Motor neuron (in vitro differentiated cells): ENCODE measurements at regions not wholly inside any gene's neighbourhood (a gene's known extent, or its start where the extent isn't known, plus 50 kb on each side); places are given as distances from the start of the nearest gene placed in this dataset.

ENCODE experiments used
- ATAC-seq, 8 experiments: fragments of 200-7000 bp; cut with Tn5 transposase; replicated peaks in 6 of 8; 2 replicates each; pipeline ENCODE4 v1.8.0; 2021; ENCODE audit warnings: mild to moderate bottlenecking in 8 of 8, moderate library complexity in 8 of 8
- H3K27ac ChIP-seq, 2 donors: fragments of 250-450 bp; sonication (Bioruptor Pico); 2 replicates each; pipeline ENCODE4 v1.9.0; 2021; ENCODE audit warnings: antibody characterized with exemption in 2 of 2, mild to moderate bottlenecking in 2 of 2, moderate library complexity in 1 of 2
- H3K4me1 ChIP-seq, 2 donors: fragments of 250-450 bp; sonication (Bioruptor Pico); replicated peaks in 1 of 2; 2 replicates each; pipeline ENCODE4 v1.6.1; 2021; ENCODE audit warnings: antibody characterized with exemption in 2 of 2, mild to moderate bottlenecking in 2 of 2, moderate library complexity in 1 of 2
- H3K4me3 ChIP-seq, 5 donors: fragments of 250-450 bp; sonication (Bioruptor Pico); 2 replicates each; pipeline ENCODE4 v1.9.0; 2021; ENCODE audit warnings: antibody characterized with exemption in 5 of 5, mild to moderate bottlenecking in 5 of 5, moderate library complexity in 4 of 5
- WGBS, 10 experiments: fragments of 450-650 bp; shearing (Covaris generic); methylation state at CpG; one replicate each; pipeline ENCODE4 v1.0.0; 2022; 5-methylcytosine and 5-hydroxymethylcytosine counted together
- in situ Hi-C, 9 experiments: fragments of 400-800 bp; cut with MboI; loops; one replicate each; pipeline ENCODE4 v1.15.0; 2021; ENCODE audit warnings: low sequenced_read_pairs in 9 of 9, low pct_unique_long_range_greater_than_20kb in 2 of 9; ENCODE audit not compliant: unreplicated experiment in 9 of 9

- 28 to 100% (median 75%) methylated on average over 1 to 6 of the region's 7 CpGs; no CpG with 5 or more reads in 1 of the 10 experiments for WGBS, 10 experiments
- H3K27ac ChIP-seq = no peak overlapping the region
- H3K4me3 ChIP-seq = no peak overlapping the region
- in situ Hi-C loops = no loop called here
- no peak for ATAC-seq
- no peaks in the 10 kb centered on the region for H3K4me1 ChIP-seq
Observed at GRCh38 chr10:35927341-35927740, 285.2 kb upstream of the FZD8 start.

GRCh38 chr10:35926846-35927245 lies 284.8 kb upstream of the FZD8 start:
- no peak overlapping the region for H3K27ac ChIP-seq
- in situ Hi-C loops = no loop called here
- 31 to 100% (median 88%) methylated on average over 1 of the region's 1 CpG; no CpG with 5 or more reads in 1 of the 10 experiments for WGBS, 10 experiments
- H3K4me3 ChIP-seq = no peak overlapping the region
- ATAC-seq = no peak
- H3K4me1 ChIP-seq = no peaks in the 10 kb centered on the region

- no peak overlapping the region for H3K4me3 ChIP-seq
- in situ Hi-C loops = no loop called here
- no peaks in the 10 kb centered on the region for H3K4me1 ChIP-seq
- 0 to 100% (median 44%) methylated on average over 1 of the region's 1 CpG; no CpG with 5 or more reads in 1 of the 10 experiments for WGBS, 10 experiments
- ATAC-seq = no peak
- H3K27ac ChIP-seq = no peak overlapping the region
Observed at GRCh38 chr10:35925493-35925892, 283.4 kb upstream of the FZD8 start.

- H3K4me1 ChIP-seq = no peaks in the 10 kb centered on the region
- no peak overlapping the region for H3K4me3 ChIP-seq
- no peak for ATAC-seq
- WGBS, 10 experiments = 80 to 100% (median 100%) methylated on average over 1 of the region's 1 CpG; no CpG with 5 or more reads in 3 of the 10 experiments
- H3K27ac ChIP-seq = no peak overlapping the region
- in situ Hi-C loops = loop anchor here in 1 of 9 experiments (25.0 kb wide), 1 partner anchor 287 kb away; the partner anchor contains the start of gene FZD8
Observed at GRCh38 chr10:35924759-35925158, 282.7 kb upstream of the FZD8 start.

- H3K4me3 ChIP-seq = no peak overlapping the region
- in situ Hi-C loops = loop anchor here in 1 of 9 experiments (25.0 kb wide), 1 partner anchor 286 kb away; the partner anchor contains the start of gene FZD8
- no peak for ATAC-seq
- no peak overlapping the region for H3K27ac ChIP-seq
- H3K4me1 ChIP-seq = no peaks in the 10 kb centered on the region
- WGBS, 10 experiments = 73 to 100% (median 92%) methylated on average over 1 to 4 of the region's 4 CpGs
Observed at GRCh38 chr10:35922876-35923600, 280.9 kb upstream of the FZD8 start.

GRCh38 chr10:35921866-35922350 lies 279.8 kb upstream of the FZD8 start:
- in situ Hi-C loops = loop anchor here in 1 of 9 experiments (25.0 kb wide), 1 partner anchor 285 kb away; the partner anchor contains the start of gene FZD8
- Histone ChIP-seq H3K4me1 (no peaks in the 10 kb centered on the region), H3K4me3 (no peak overlapping the region), H3K27ac (no peak overlapping the region)
- no peak for ATAC-seq
- WGBS, 10 experiments = 37 to 94% (median 89%) methylated on average over 4 to 12 of the region's 13 CpGs; no CpG with 5 or more reads in 2 of the 10 experiments

GRCh38 chr10:35916791-35917190 lies 274.7 kb upstream of the FZD8 start:
- Histone ChIP-seq H3K27ac (no peak overlapping the region), H3K4me3 (no peak overlapping the region), H3K4me1 (no peaks in the 10 kb centered on the region)
- in situ Hi-C loops = loop anchor here in 1 of 9 experiments (25.0 kb wide), 1 partner anchor 279 kb away; the partner anchor contains the start of gene FZD8
- WGBS, 10 experiments = 67 to 100% (median 92%) methylated on average over 1 to 4 of the region's 4 CpGs; no CpG with 5 or more reads in 1 of the 10 experiments
- ATAC-seq = peak in 2 of 8 experiments; percentile 50 to 52

- peaks cover 0 to 13% of the 10 kb centered on the region in 2 donors for H3K4me1 ChIP-seq
- in situ Hi-C loops = loop anchor here in 1 of 9 experiments (25.0 kb wide), 1 partner anchor 276 kb away; the partner anchor contains the start of gene FZD8
- 25 to 93% (median 73%) methylated on average over 1 of the region's 1 CpG; no CpG with 5 or more reads in 4 of the 10 experiments for WGBS, 10 experiments
- ATAC-seq = peak in 2 of 8 experiments; percentile 59 to 68
- no peak overlapping the region for H3K4me3 ChIP-seq
- no peak overlapping the region for H3K27ac ChIP-seq
Observed at GRCh38 chr10:35913628-35914027, 271.5 kb upstream of the FZD8 start.

- no peak overlapping the region for H3K4me3 ChIP-seq
- peak in 3 of 8 experiments; percentile 73 to 93 (median 80) for ATAC-seq
- in situ Hi-C loops = loop anchor here in 1 of 9 experiments (25.0 kb wide), 1 partner anchor 276 kb away; the partner anchor contains the start of gene FZD8
Observed at GRCh38 chr10:35912615-35913569, 270.8 kb upstream of the FZD8 start.

GRCh38 chr10:35911954-35912353 lies 269.9 kb upstream of the FZD8 start:
- ATAC-seq = no peak
- Histone ChIP-seq H3K4me1 (peaks cover 0 to 13% of the 10 kb centered on the region in 2 donors), H3K4me3 (no peak overlapping the region), H3K27ac (no peak overlapping the region)
- in situ Hi-C loops = loop anchor here in 1 of 9 experiments (25.0 kb wide), 1 partner anchor 275 kb away; the partner anchor contains the start of gene FZD8
- 90 to 100% (median 100%) methylated on average over 1 to 2 of the region's 2 CpGs; no CpG with 5 or more reads in 1 of the 10 experiments for WGBS, 10 experiments

More at GRCh38 chr10:35912615-35913569, 270.8 kb upstream of the FZD8 start:
- Histone ChIP-seq H3K27ac (no peak overlapping the region), H3K4me1 (peaks cover 0 to 13% of the 10 kb centered on the region in 2 donors)
- WGBS, 10 experiments = 0 to 67% (median 47%) methylated on average over 1 to 6 of the region's 6 CpGs

GRCh38 chr10:35911233-35911632 lies 269.1 kb upstream of the FZD8 start:
- Histone ChIP-seq H3K27ac (no peak overlapping the region), H3K4me1 (peaks cover 0 to 13% of the 10 kb centered on the region in 2 donors), H3K4me3 (no peak overlapping the region)
- WGBS, 10 experiments = 60 to 100% (median 86%) methylated on average over 1 to 3 of the region's 3 CpGs; no CpG with 5 or more reads in 3 of the 10 experiments
- in situ Hi-C loops = loop anchor here in 1 of 9 experiments (25.0 kb wide), 1 partner anchor 274 kb away; the partner anchor contains the start of gene FZD8
- no peak for ATAC-seq

GRCh38 chr10:35910234-35910633 lies 268.1 kb upstream of the FZD8 start:
- Histone ChIP-seq H3K4me1 (peaks cover 0 to 13% of the 10 kb centered on the region in 2 donors), H3K4me3 (no peak overlapping the region), H3K27ac (no peak overlapping the region)
- in situ Hi-C loops = loop anchor here in 1 of 9 experiments (25.0 kb wide), 1 partner anchor 273 kb away; the partner anchor contains the start of gene FZD8
- WGBS, 10 experiments = 0 to 85% (median 33%) methylated on average over 1 to 3 of the region's 3 CpGs; no CpG with 5 or more reads in 1 of the 10 experiments
- ATAC-seq = peak in 1 of 8 experiments; percentile 36
